Calu3 (cell line): ENCODE measurements at regions not wholly inside any gene's neighbourhood (a gene's known extent, or its start where the extent isn't known, plus 50 kb on each side); places are given as distances from the start of the nearest gene placed in this dataset.

Source experiments
- BruUV-seq: library from RNA; stranded (reverse); fragments of 400-500 nt; replicated peaks from 2 replicates; lab custom pipeline; 2021; lab: Mats Ljungman, UMichigan
- CTCF ChIA-PET: fragments of 300-600 bp; sonication (Branson Sonifier 250); formaldehyde crosslinking; loops from one replicate; lab custom pipeline; 2022; ENCODE audit warnings: antibody characterized with exemption; lab: Charles Lee
- DNase-seq: peaks from one replicate; pipeline ENCODE4 v3.0.0; 2022
- H3K27ac Mint-ChIP-seq: one replicate; pipeline ENCODE4 v1.8.0; 2022; ENCODE audit warnings: mixed read lengths; ENCODE audit not compliant: unreplicated experiment
- H3K27me3 Mint-ChIP-seq: one replicate; pipeline ENCODE4 v1.8.0; 2022; ENCODE audit warnings: mixed read lengths; ENCODE audit not compliant: unreplicated experiment
- H3K36me3 Mint-ChIP-seq: one replicate; pipeline ENCODE4 v1.8.0; 2022; ENCODE audit warnings: mild to moderate bottlenecking, moderate library complexity, mixed read lengths; ENCODE audit not compliant: insufficient read depth, unreplicated experiment
- H3K4me1 Mint-ChIP-seq: one replicate; pipeline ENCODE4 v1.8.0; 2022; ENCODE audit warnings: mild to moderate bottlenecking, low read depth, mixed read lengths; ENCODE audit not compliant: unreplicated experiment
- H3K4me3 Mint-ChIP-seq: one replicate; pipeline ENCODE4 v1.8.0; 2022; ENCODE audit warnings: mild to moderate bottlenecking, low read depth, moderate library complexity, mixed read lengths; ENCODE audit not compliant: unreplicated experiment
- H3K9me3 Mint-ChIP-seq: one replicate; pipeline ENCODE4 v1.8.0; 2022; ENCODE audit warnings: low read depth, mixed read lengths; ENCODE audit not compliant: unreplicated experiment
- intact Hi-C: fragments of 100-400 bp; cut with micrococcal nuclease; formaldehyde crosslinking; loops from one replicate; pipeline ENCODE4 v1.10.0; 2022; ENCODE audit not compliant: unreplicated experiment
- TF ChIP-seq, protein P1 (sequence below): fragments of 200-600 bp; IDR thresholded peaks from one replicate; pipeline ENCODE4 v1.8.0; 2022; ENCODE audit warnings: antibody characterized with exemption; ENCODE audit not compliant: unreplicated experiment

GRCh38 chr7:11985971-11986370 is 154.0 kb upstream of the THSD7A start:
- TF ChIP-seq, protein P1, sequence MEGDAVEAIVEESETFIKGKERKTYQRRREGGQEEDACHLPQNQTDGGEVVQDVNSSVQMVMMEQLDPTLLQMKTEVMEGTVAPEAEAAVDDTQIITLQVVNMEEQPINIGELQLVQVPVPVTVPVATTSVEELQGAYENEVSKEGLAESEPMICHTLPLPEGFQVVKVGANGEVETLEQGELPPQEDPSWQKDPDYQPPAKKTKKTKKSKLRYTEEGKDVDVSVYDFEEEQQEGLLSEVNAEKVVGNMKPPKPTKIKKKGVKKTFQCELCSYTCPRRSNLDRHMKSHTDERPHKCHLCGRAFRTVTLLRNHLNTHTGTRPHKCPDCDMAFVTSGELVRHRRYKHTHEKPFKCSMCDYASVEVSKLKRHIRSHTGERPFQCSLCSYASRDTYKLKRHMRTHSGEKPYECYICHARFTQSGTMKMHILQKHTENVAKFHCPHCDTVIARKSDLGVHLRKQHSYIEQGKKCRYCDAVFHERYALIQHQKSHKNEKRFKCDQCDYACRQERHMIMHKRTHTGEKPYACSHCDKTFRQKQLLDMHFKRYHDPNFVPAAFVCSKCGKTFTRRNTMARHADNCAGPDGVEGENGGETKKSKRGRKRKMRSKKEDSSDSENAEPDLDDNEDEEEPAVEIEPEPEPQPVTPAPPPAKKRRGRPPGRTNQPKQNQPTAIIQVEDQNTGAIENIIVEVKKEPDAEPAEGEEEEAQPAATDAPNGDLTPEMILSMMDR, result no peak
- no peak for DNase-seq
- H3K27me3 Mint-ChIP-seq, result no peaks in the 10 kb centered on the region
- H3K36me3 Mint-ChIP-seq, result no peaks in the 10 kb centered on the region
- CTCF ChIA-PET, result interaction anchor here (0.8 kb wide), 1 partner anchor 14 kb away, joined by 6 read pairs; no protein-coding TSS in a partner anchor
- no TSS peak for BruUV-seq
- peaks cover 18% of the 10 kb centered on the region for H3K4me1 Mint-ChIP-seq
- intact Hi-C loops, result no loop called here
- H3K27ac Mint-ChIP-seq, result peak overlapping the region; percentile 33
- H3K9me3 Mint-ChIP-seq, result peaks cover 11% of the 10 kb centered on the region
- H3K4me3 Mint-ChIP-seq, result no peak overlapping the region

DNA sequence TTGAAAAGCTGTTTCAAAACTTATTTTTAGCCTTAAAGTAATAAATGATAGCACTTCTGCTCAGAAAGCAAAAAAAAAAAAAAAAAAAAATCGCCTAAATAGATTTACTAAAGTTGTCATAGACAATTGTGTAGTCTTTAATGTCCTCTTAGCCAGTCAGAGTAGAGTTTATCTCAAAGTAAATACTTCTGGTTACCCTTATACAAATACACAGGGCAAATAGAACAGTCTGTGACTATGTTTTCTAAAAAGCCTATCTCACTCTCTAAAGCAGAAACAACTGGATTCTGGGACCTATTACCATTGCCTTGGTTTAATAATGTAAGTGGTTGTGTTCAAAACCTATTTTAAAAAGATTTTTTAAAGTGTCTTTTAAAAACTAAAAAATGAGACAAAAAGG is 156.2 kb upstream of the THSD7A start:
- H3K9me3 Mint-ChIP-seq, result peaks cover 5% of the 10 kb centered on the region
- TF ChIP-seq, protein P1, result no peak
- no peaks in the 10 kb centered on the region for H3K27me3 Mint-ChIP-seq
- BruUV-seq, result no TSS peak
- CTCF ChIA-PET, result interaction anchor here (0.7 kb wide), 1 partner anchor 67 kb away, joined by 6 read pairs; no protein-coding TSS in a partner anchor
- no peaks in the 10 kb centered on the region for H3K36me3 Mint-ChIP-seq
- H3K27ac Mint-ChIP-seq, result no peak overlapping the region
- peaks cover 18% of the 10 kb centered on the region for H3K4me1 Mint-ChIP-seq
- DNase-seq, result no peak
- intact Hi-C loops, result no loop called here
- H3K4me3 Mint-ChIP-seq, result no peak overlapping the region

DNA sequence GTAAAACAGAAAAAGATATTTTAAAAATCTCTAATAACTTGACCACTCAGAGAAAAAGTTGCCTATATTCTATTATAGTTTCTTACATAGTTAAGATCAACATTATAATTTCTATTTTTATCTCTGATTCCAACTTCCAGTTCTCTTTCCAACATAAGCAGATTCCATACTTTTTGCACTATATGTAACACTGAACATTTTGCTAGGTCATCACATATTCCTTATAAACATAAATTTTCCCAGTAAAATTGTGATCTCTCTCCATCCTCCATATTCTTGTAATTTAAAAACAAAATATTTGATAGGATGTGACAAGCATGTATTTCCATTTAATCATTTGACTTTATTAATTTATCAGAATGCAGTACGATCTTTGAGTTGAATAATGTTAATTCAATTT is 170.4 kb upstream of the THSD7A start:
- CTCF ChIA-PET, result no interaction called here
- no TSS peak for BruUV-seq
- TF ChIP-seq, protein P1, result no peak
- Mint-ChIP-seq H3K27me3 (no peaks in the 10 kb centered on the region), H3K4me3 (no peak overlapping the region), H3K27ac (no peak overlapping the region), H3K4me1 (no peaks in the 10 kb centered on the region), H3K9me3 (no peaks in the 10 kb centered on the region), H3K36me3 (no peaks in the 10 kb centered on the region)
- intact Hi-C loops, result no loop called here
- no peak for DNase-seq

GRCh38 chr7:12004581-12004980 is 172.6 kb upstream of the THSD7A start:
- no peak overlapping the region for H3K27ac Mint-ChIP-seq
- CTCF ChIA-PET, result interaction anchor here (1.3 kb wide), 1 partner anchor 240 kb away, joined by 4 read pairs; no protein-coding TSS in a partner anchor
- intact Hi-C loops, result no loop called here

More at GRCh38 chr7:12004581-12004980, 172.6 kb upstream of the THSD7A start:
- Mint-ChIP-seq H3K4me3 (no peak overlapping the region), H3K9me3 (no peaks in the 10 kb centered on the region), H3K27me3 (no peaks in the 10 kb centered on the region), H3K4me1 (no peaks in the 10 kb centered on the region), H3K36me3 (no peaks in the 10 kb centered on the region)
- BruUV-seq, result no TSS peak
- no peak for DNase-seq
- TF ChIP-seq, protein P1, result no peak
